Mucosa of descending colon (tissue), 3 donors: ENCODE measurements at regions not wholly inside any gene's neighbourhood (a gene's known extent, or its start where the extent isn't known, plus 50 kb on each side); places are given as distances from the start of the nearest gene placed in this dataset.

Experiments used
- ATAC-seq: fragments of 200-7000 bp; cut with Tn5 transposase; one replicate; pipeline ENCODE4 v1.9.1; 2020; ENCODE audit warnings: mild to moderate bottlenecking, moderate library complexity
- DNase-seq, 3 donors: peaks; one replicate each; pipeline ENCODE4 v3.0.0-alpha.2; 2020
- H3K36me3 ChIP-seq: fragments of 200-600 bp; one replicate; pipeline ENCODE4 v1.8.0; 2021; ENCODE audit warnings: low read depth, mild to moderate bottlenecking
- H3K4me1 ChIP-seq: fragments of 200-600 bp; one replicate; pipeline ENCODE4 v1.8.0; 2021; ENCODE audit warnings: low read depth, mild to moderate bottlenecking
- H3K4me3 ChIP-seq: fragments of 200-600 bp; one replicate; pipeline ENCODE4 v1.8.0; 2021; ENCODE audit warnings: mild to moderate bottlenecking
- H3K9me3 ChIP-seq: fragments of 200-600 bp; one replicate; pipeline ENCODE4 v1.8.0; 2021; ENCODE audit warnings: mild to moderate bottlenecking
- CTCF ChIP-seq: fragments of 200-600 bp; IDR thresholded peaks from one replicate; pipeline ENCODE4 v1.8.0; 2022; ENCODE audit warnings: antibody characterized with exemption, mild to moderate bottlenecking
- intact Hi-C, 2 donors: fragments of 100-400 bp; cut with DNase I in 1 of 2; cut with micrococcal nuclease in 1 of 2; formaldehyde crosslinking; loops; one replicate each; pipeline versions ENCODE4 v1.11.0 to v1.11.1; 2022; cut with DNase I, micrococcal nuclease
- donor health status: DM: no; HTN: no; CAD: no; lungs with moderate emphysema.
- donor health status: DM: no; HTN: no; CAD: no.
- donor health status: DM: no; HTN: yes; CAD: no.

- Histone ChIP-seq H3K4me3 (no peak overlapping the region), H3K36me3 (no peaks in the 10 kb centered on the region), H3K9me3 (no peaks in the 10 kb centered on the region), H3K4me1 (no peaks in the 10 kb centered on the region)
- no peak for DNase-seq
- intact Hi-C loops: no loop called here
- no peak for TF ChIP-seq CTCF
- ATAC-seq: no peak
Observed at GRCh38 chr2:129055824-129056223, 737.2 kb upstream of the HS6ST1 start.

DNA sequence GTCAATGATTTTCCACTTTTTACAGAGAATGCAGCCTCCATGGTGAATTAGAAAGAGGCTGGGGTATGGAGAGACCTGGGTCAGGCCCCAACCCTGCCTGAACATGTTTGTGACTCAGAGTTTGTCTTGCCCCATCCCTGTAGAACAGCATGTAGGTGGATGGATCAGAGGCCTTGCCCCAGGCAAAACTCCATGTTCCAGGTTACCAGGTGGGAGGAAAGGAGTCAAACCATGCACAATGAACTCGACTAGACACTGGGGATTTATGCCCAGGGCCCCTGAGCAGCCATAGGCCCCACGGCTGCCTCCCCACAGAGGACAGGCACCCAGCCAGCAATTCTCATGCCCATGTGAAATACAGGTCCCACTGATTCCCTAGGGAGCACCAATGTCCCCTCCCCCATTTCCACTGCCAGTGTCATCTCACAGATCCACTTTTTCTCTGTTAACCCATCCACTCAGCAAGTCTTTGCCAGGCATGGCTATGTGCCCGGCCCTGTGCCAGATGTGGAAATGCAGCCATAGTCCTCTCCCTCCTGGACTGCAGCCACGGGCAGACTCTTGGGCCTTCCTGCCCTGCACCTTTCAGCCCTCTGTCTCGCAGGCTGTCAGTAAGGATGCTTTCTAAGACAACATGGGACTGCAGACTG is 737.8 kb upstream of the HS6ST1 start:
- no peaks in the 10 kb centered on the region for H3K9me3 ChIP-seq
- intact Hi-C loops: no loop called here
- H3K4me3 ChIP-seq: no peak overlapping the region
- DNase-seq (no peak), ATAC-seq (no peak)
- TF ChIP-seq CTCF: no peak
- no peaks in the 10 kb centered on the region for H3K36me3 ChIP-seq
- H3K4me1 ChIP-seq: no peaks in the 10 kb centered on the region

- Histone ChIP-seq H3K4me3 (no peak overlapping the region), H3K9me3 (no peaks in the 10 kb centered on the region), H3K36me3 (no peaks in the 10 kb centered on the region), H3K4me1 (no peaks in the 10 kb centered on the region)
- DNase-seq (no peak), ATAC-seq (no peak)
- no peak for TF ChIP-seq CTCF
- intact Hi-C loops: no loop called here
Observed at GRCh38 chr2:129056959-129057317, 738.3 kb upstream of the HS6ST1 start.

GRCh38 chr2:129058981-129059380 is 740.3 kb upstream of the HS6ST1 start:
- Histone ChIP-seq H3K4me1 (no peaks in the 10 kb centered on the region), H3K4me3 (no peak overlapping the region), H3K36me3 (no peaks in the 10 kb centered on the region), H3K9me3 (no peaks in the 10 kb centered on the region)
- ATAC-seq: peak; percentile 68
- intact Hi-C loops: no loop called here
- no peak for TF ChIP-seq CTCF
- peak in 1 of 3 donors; percentile 7 for DNase-seq

- H3K4me3 ChIP-seq: no peak overlapping the region
- H3K4me1 ChIP-seq: no peaks in the 10 kb centered on the region
- no peaks in the 10 kb centered on the region for H3K36me3 ChIP-seq
- H3K9me3 ChIP-seq: no peaks in the 10 kb centered on the region
- ATAC-seq (no peak), DNase-seq (no peak)
- intact Hi-C loops: no loop called here
- no peak for TF ChIP-seq CTCF
Observed at GRCh38 chr2:129059476-129059875, 740.8 kb upstream of the HS6ST1 start.
